Hepatocyte (in vitro differentiated cells): ENCODE measurements at regions not wholly inside any gene's neighbourhood (a gene's known extent, or its start where the extent isn't known, plus 50 kb on each side); places are given as distances from the start of the nearest gene placed in this dataset.
A peak's percentile ranks its signal among the peaks of the same experiment; 100 is the strongest.

Experiments
- DNase-seq: peaks from one replicate; pipeline ENCODE4 v3.0.0-alpha.2; 2016; ENCODE audit warnings: low spot score
- H2AFZ ChIP-seq: fragments of 200-600 bp; sonication (generic); 2 replicates; pipeline ENCODE4 v1.6.0; 2016; ENCODE audit warnings: antibody characterized with exemption, mild to moderate bottlenecking
- H3K27ac ChIP-seq: fragments of 200-600 bp; sonication (generic); 2 replicates; pipeline ENCODE4 v1.5.1; 2016; ENCODE audit warnings: mild to moderate bottlenecking
- H3K27me3 ChIP-seq: fragments of 200-600 bp; sonication (generic); 2 replicates; pipeline ENCODE4 v1.6.1; 2016
- H3K36me3 ChIP-seq: fragments of 200-600 bp; sonication (generic); replicated peaks from 2 replicates; pipeline ENCODE4 v1.5.1; 2016; ENCODE audit warnings: low read depth; ENCODE audit not compliant: insufficient read depth
- H3K4me1 ChIP-seq: fragments of 200-600 bp; sonication (generic); 2 replicates; pipeline ENCODE4 v1.5.1; 2016; ENCODE audit warnings: mild to moderate bottlenecking, moderate library complexity; ENCODE audit not compliant: insufficient read depth
- H3K4me2 ChIP-seq: fragments of 200-600 bp; sonication (generic); 2 replicates; pipeline ENCODE4 v1.6.0; 2016
- H3K4me3 ChIP-seq: fragments of 200-600 bp; sonication (generic); 2 replicates; pipeline ENCODE4 v1.5.1; 2016; ENCODE audit warnings: mild to moderate bottlenecking
- H3K79me2 ChIP-seq: fragments of 200-600 bp; sonication (generic); 2 replicates; pipeline ENCODE4 v1.6.0; 2017; ENCODE audit warnings: mild to moderate bottlenecking
- H3K9me2 ChIP-seq: fragments of 200-600 bp; sonication (generic); replicated peaks from 2 replicates; pipeline ENCODE4 v1.6.0; 2017; ENCODE audit warnings: mild to moderate bottlenecking; ENCODE audit not compliant: insufficient read depth
- H3K9me3 ChIP-seq: fragments of 200-600 bp; sonication (generic); 2 replicates; pipeline ENCODE4 v1.5.1; 2016; ENCODE audit warnings: low read depth, mild to moderate bottlenecking
- H4K20me1 ChIP-seq: fragments of 200-600 bp; sonication (generic); 2 replicates; pipeline ENCODE4 v1.6.0; 2016; ENCODE audit warnings: mild to moderate bottlenecking; ENCODE audit not compliant: insufficient read depth, poor library complexity, severe bottlenecking
- EZH2 ChIP-seq: fragments of 200-600 bp; sonication (generic); IDR thresholded peaks from 2 replicates; pipeline ENCODE4 v1.6.1; 2016; ENCODE audit warnings: antibody characterized with exemption, mild to moderate bottlenecking, borderline replicate concordance
- EZH2phosphoT487 ChIP-seq: fragments of 200-600 bp; sonication (generic); IDR thresholded peaks from one replicate; pipeline ENCODE4 v1.6.1; 2018; ENCODE audit warnings: antibody characterized with exemption, mild to moderate bottlenecking, low read depth, moderate library complexity; ENCODE audit not compliant: unreplicated experiment, severe bottlenecking
- WGBS: methylation state at CpG from one replicate; pipeline ENCODE4 v1.1.6; 2016; ENCODE audit warnings: low lambda C conversion rate; ENCODE audit errors: missing lambda C conversion rate; 5-methylcytosine and 5-hydroxymethylcytosine counted together
- TF ChIP-seq, protein P1 (sequence below): fragments of 200-600 bp; sonication (generic); IDR thresholded peaks from 2 replicates; pipeline ENCODE4 v1.5.1; 2016; ENCODE audit warnings: antibody characterized with exemption, mild to moderate bottlenecking; ENCODE audit not compliant: poor library complexity

DNA sequence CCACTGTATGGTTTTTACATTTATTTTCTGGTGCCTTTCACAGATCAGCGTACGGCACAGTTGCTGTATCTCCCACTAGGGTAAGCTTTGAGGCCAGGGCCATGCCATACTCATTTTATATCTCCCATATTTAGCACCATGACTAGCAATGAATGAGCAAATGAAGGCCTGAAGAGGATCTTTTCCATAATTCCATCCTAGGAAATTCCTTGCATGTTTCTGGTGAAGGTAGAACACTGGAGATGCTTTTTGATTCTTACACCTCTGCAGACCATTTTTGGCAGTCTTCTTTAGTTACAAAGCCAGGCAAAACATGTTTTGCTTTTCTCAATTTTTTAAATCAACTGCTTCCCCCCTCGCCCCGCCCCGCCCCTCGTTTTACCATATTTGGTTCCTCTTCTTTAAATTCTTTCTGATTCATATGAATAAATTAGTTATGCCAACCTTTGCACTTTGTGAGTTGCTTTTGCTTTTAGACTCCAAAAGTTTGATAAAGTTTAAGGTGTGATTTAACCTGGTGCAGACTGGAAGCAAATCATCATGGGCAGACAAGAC is 78.9 kb upstream of the AK4 start:
- Histone ChIP-seq H3K4me3 (peak overlapping the region; percentile 77), H3K9me3 (no peaks in the 10 kb centered on the region), H3K27ac (no peak overlapping the region), H2AFZ (peak overlapping the region; percentile 70), H3K36me3 (no peaks in the 10 kb centered on the region), H4K20me1 (no peaks in the 10 kb centered on the region), H3K4me1 (peaks cover 9% of the 10 kb centered on the region), H3K79me2 (peaks cover 4% of the 10 kb centered on the region), H3K9me2 (no peaks in the 10 kb centered on the region), H3K4me2 (peak overlapping the region; percentile 89), H3K27me3 (peaks cover 13% of the 10 kb centered on the region)
- DNase-seq, result no peak
- TF ChIP-seq EZH2, result no peak
- TF ChIP-seq, protein P1, sequence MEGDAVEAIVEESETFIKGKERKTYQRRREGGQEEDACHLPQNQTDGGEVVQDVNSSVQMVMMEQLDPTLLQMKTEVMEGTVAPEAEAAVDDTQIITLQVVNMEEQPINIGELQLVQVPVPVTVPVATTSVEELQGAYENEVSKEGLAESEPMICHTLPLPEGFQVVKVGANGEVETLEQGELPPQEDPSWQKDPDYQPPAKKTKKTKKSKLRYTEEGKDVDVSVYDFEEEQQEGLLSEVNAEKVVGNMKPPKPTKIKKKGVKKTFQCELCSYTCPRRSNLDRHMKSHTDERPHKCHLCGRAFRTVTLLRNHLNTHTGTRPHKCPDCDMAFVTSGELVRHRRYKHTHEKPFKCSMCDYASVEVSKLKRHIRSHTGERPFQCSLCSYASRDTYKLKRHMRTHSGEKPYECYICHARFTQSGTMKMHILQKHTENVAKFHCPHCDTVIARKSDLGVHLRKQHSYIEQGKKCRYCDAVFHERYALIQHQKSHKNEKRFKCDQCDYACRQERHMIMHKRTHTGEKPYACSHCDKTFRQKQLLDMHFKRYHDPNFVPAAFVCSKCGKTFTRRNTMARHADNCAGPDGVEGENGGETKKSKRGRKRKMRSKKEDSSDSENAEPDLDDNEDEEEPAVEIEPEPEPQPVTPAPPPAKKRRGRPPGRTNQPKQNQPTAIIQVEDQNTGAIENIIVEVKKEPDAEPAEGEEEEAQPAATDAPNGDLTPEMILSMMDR, result no peak
- no peak for TF ChIP-seq EZH2phosphoT487
- WGBS, result 86% methylated on average over 6 of the region's 6 CpGs

DNA sequence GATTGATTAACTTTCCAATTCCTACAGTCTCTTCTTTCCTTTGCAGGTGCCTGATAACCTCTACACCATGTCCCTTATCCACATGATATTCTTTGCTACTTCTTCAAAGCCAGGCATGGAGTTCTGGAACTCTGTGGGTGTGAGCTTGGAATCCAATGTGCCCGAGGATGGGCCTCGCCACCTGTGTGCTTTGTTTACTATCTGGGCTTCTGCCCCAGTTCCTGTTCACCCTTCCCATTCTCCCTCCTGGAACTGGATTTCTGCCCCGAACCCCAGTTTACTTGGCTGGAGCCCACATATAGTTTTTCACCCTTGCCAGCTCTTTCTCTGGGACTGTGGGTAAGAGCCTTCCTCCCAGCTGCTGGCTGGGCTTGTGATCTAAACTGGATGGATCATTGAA is 75.2 kb upstream of the AK4 start:
- Histone ChIP-seq H3K79me2 (no peaks in the 10 kb centered on the region), H4K20me1 (no peaks in the 10 kb centered on the region), H3K9me2 (no peaks in the 10 kb centered on the region), H3K4me3 (no peak overlapping the region), H3K27ac (no peak overlapping the region), H3K4me2 (no peak overlapping the region), H3K4me1 (no peaks in the 10 kb centered on the region), H3K27me3 (peaks cover 13% of the 10 kb centered on the region), H3K36me3 (no peaks in the 10 kb centered on the region), H3K9me3 (no peaks in the 10 kb centered on the region), H2AFZ (no peak overlapping the region)
- DNase-seq, result no peak
- TF ChIP-seq EZH2phosphoT487 (no peak), EZH2 (no peak)
- TF ChIP-seq, protein P1, result no peak
- 85% methylated on average over 3 of the region's 3 CpGs for WGBS

DNA sequence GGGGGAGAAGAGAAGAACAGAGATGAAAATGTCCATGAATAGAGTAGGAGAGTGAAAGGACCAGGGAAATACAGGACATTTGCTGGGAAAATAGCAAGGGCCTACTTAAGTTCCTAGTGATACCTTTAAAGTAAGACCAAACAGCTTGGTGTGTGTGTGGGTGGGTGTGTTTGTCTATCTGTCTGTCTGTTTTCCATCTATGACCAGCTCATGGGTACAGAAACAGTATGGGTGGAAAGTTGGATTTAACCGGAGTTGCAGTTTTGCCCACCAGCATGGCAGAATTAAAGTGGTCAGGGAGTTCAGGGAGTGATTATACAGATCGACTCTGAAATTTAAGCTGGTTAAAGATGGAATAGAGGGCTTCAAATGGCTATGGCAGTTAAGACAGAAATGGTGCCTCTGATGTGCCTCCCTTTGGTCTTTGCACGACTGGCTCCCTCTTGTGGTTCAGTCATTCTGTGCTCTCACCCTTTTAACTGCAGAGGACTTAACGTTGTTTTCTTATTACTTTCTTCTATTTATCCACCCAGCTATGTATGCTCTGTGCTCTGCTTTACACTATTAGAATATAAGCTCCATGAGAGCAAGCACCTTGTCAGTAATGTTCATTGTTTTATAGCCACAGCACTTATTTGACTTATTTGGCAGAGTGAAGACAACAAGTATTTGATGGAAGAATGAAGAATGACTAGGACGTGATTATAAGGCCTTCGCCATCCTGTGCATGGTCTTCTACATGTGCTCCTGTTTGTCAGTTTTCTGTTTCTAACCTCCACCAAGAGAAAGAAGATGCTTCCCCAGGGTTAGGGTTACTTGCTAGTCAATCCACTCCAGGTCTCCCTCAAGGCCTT is 72.7 kb upstream of the AK4 start:
- Histone ChIP-seq H3K27ac (no peak overlapping the region), H3K27me3 (peaks cover 9% of the 10 kb centered on the region), H2AFZ (no peak overlapping the region), H3K9me2 (no peaks in the 10 kb centered on the region), H3K4me1 (no peaks in the 10 kb centered on the region), H4K20me1 (no peaks in the 10 kb centered on the region), H3K36me3 (no peaks in the 10 kb centered on the region), H3K79me2 (no peaks in the 10 kb centered on the region), H3K9me3 (no peaks in the 10 kb centered on the region), H3K4me2 (no peak overlapping the region), H3K4me3 (no peak overlapping the region)
- TF ChIP-seq EZH2phosphoT487, result no peak
- TF ChIP-seq, protein P1, result peak; percentile 56
- DNase-seq, result peak; percentile 51
- WGBS, result 60% methylated on average over 6 of the region's 6 CpGs
